Mesenchymal stem cell (in vitro differentiated cells and primary cell): ENCODE measurements at regions not wholly inside any gene's neighbourhood (a gene's known extent, or its start where the extent isn't known, plus 50 kb on each side); places are given as distances from the start of the nearest gene placed in this dataset.

ENCODE experiments used
- DNase-seq: peaks from one replicate; pipeline ENCODE4 v3.0.0-alpha.2; 2013
- H2AFZ ChIP-seq: one replicate; pipeline ENCODE4 v1.6.1; 2013; ENCODE audit warnings: low read depth, mild to moderate bottlenecking, control low read depth, inconsistent platforms, low read length, moderate library complexity
- H2AK5ac ChIP-seq: 2 replicates; pipeline ENCODE4 v1.6.1; 2013; ENCODE audit warnings: low read length, moderate library complexity, mild to moderate bottlenecking, inconsistent platforms; ENCODE audit not compliant: severe bottlenecking
- H2BK120ac ChIP-seq: one replicate; pipeline ENCODE4 v1.6.1; 2013; ENCODE audit warnings: low read depth, mild to moderate bottlenecking, inconsistent platforms, low read length, moderate library complexity
- H2BK12ac ChIP-seq, 2 experiments: one replicate each; pipeline ENCODE4 v1.6.1; 2013; ENCODE audit warnings: inconsistent platforms in 2 of 2, low read length in 2 of 2, mild to moderate bottlenecking in 2 of 2, moderate library complexity in 2 of 2, control low read depth in 1 of 2
- H2BK15ac ChIP-seq: one replicate; pipeline ENCODE4 v1.6.1; 2013; ENCODE audit warnings: mild to moderate bottlenecking, low read depth, inconsistent platforms; ENCODE audit not compliant: poor library complexity, severe bottlenecking
- H2BK5ac ChIP-seq: 2 replicates; pipeline ENCODE4 v1.6.1; 2013; ENCODE audit warnings: low read depth, mild to moderate bottlenecking, low read length, control low read depth, inconsistent platforms; ENCODE audit not compliant: poor library complexity, severe bottlenecking
- H3K14ac ChIP-seq, 2 experiments: one replicate each; pipeline ENCODE4 v1.6.1; 2013; ENCODE audit warnings: inconsistent platforms in 2 of 2, low read length in 2 of 2, control low read depth in 1 of 2, mild to moderate bottlenecking in 1 of 2, moderate library complexity in 1 of 2
- H3K18ac ChIP-seq, 2 experiments: one replicate each; pipeline ENCODE4 v1.6.1; 2013; ENCODE audit warnings: inconsistent platforms in 2 of 2, low read length in 2 of 2, control low read depth in 1 of 2, low read depth in 1 of 2, mild to moderate bottlenecking in 1 of 2
- H3K23ac ChIP-seq, 2 experiments: one replicate each; pipeline ENCODE4 v1.6.1; 2013; ENCODE audit warnings: inconsistent platforms in 2 of 2, low read length in 2 of 2, mild to moderate bottlenecking in 2 of 2, moderate library complexity in 2 of 2, control low read depth in 1 of 2
- H3K27ac ChIP-seq: 2 replicates; pipeline ENCODE4 v1.5.1; 2013; ENCODE audit warnings: mild to moderate bottlenecking, moderate library complexity, low read length, control low read depth, inconsistent platforms; ENCODE audit not compliant: poor library complexity, severe bottlenecking
- H3K27me3 ChIP-seq, 2 experiments: 2 replicates each; pipeline versions ENCODE4 v1.6.1 to v1.7.0; 2013; ENCODE audit warnings: low read length in 2 of 2, mild to moderate bottlenecking in 2 of 2, moderate library complexity in 2 of 2, control low read depth in 1 of 2, inconsistent platforms in 1 of 2; ENCODE audit not compliant: control insufficient read depth in 1 of 2, insufficient read depth in 1 of 2
- H3K36me3 ChIP-seq, 2 experiments: 2 replicates each; pipeline versions ENCODE4 v1.6.1 to v1.7.0; 2013; ENCODE audit warnings: low read length in 2 of 2, control low read depth in 1 of 2, inconsistent platforms in 1 of 2, low read depth in 1 of 2, mild to moderate bottlenecking in 1 of 2; ENCODE audit not compliant: insufficient read depth in 2 of 2, control insufficient read depth in 1 of 2
- H3K4ac ChIP-seq, 2 experiments: one replicate each; pipeline ENCODE4 v1.6.1; 2013; ENCODE audit warnings: inconsistent platforms in 2 of 2, low read length in 2 of 2, mild to moderate bottlenecking in 2 of 2, moderate library complexity in 2 of 2, control low read depth in 1 of 2, low read depth in 1 of 2
- H3K4me1 ChIP-seq: 2 replicates; pipeline ENCODE4 v1.6.1; 2013; ENCODE audit warnings: low read depth, low read length, control low read depth; ENCODE audit not compliant: control insufficient read depth, insufficient read depth
- H3K4me2 ChIP-seq: 2 replicates; pipeline ENCODE4 v1.6.1; 2013; ENCODE audit warnings: low read length, mild to moderate bottlenecking, inconsistent platforms; ENCODE audit not compliant: poor library complexity, severe bottlenecking
- H3K4me3 ChIP-seq, 2 experiments: 2 replicates each; pipeline versions ENCODE4 v1.5.1 to v1.7.0; 2013; ENCODE audit warnings: low read length in 2 of 2, mild to moderate bottlenecking in 2 of 2, control low read depth in 1 of 2, low read depth in 1 of 2; ENCODE audit not compliant: insufficient read depth in 1 of 2
- H3K79me1 ChIP-seq: replicated peaks from 2 replicates; pipeline ENCODE4 v1.6.1; 2013; ENCODE audit warnings: mild to moderate bottlenecking, control low read depth, low read length, inconsistent platforms; ENCODE audit not compliant: poor library complexity, severe bottlenecking
- H3K9ac ChIP-seq: 2 replicates; pipeline ENCODE4 v1.7.0; 2013; ENCODE audit warnings: mild to moderate bottlenecking, low read length, moderate library complexity
- H3K9me3 ChIP-seq: 2 replicates; pipeline ENCODE4 v1.7.0; 2013; ENCODE audit warnings: mild to moderate bottlenecking, low read length; ENCODE audit not compliant: control insufficient read depth
- H4K8ac ChIP-seq: one replicate; pipeline ENCODE4 v1.6.1; 2013; ENCODE audit warnings: inconsistent platforms, mild to moderate bottlenecking, low read length, moderate library complexity
- H4K91ac ChIP-seq: one replicate; pipeline ENCODE4 v1.6.1; 2013; ENCODE audit warnings: mild to moderate bottlenecking, low read length, inconsistent platforms
- WGBS: methylation state at CpG from one replicate; pipeline ENCODE4 v1.1.7; 2013; ENCODE audit warnings: mixed read lengths; 5-methylcytosine and 5-hydroxymethylcytosine counted together

DNA sequence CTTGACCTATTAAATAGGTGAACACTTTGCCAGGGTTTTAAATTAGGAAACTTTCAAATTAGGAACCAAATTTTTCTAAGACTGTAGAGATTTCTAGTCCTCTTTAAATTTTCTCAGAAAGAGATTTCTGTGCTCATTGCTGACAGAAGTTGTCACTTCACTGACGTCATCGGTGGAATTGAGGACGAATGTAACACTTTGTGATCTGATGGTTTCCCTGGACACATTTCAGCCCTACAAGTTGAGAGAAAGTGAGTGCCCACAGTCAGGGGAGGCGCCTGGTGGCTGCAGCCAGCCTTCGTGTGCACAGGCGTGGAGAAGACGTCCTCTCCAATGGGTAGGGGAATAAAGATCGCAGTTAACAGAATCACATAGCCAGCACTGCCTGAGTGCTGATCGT lies 396.5 kb upstream of the TSHZ3 start:
- Histone ChIP-seq H3K14ac (no peak overlapping the region), H4K8ac (no peak overlapping the region), H3K23ac (no peak overlapping the region), H3K36me3 (no peaks in the 10 kb centered on the region), H3K4me2 (no peak overlapping the region), H4K91ac (peak overlapping the region; percentile 21), H3K4ac (no peak overlapping the region), H3K4me3 (no peak overlapping the region), H3K79me1 (no peaks in the 10 kb centered on the region), H2BK5ac (no peak overlapping the region), H2BK120ac (no peak overlapping the region), H3K18ac (no peak overlapping the region), H2AK5ac (no peak overlapping the region), H2BK12ac (no peak overlapping the region), H3K9ac (no peak overlapping the region), H3K27me3 (no peaks in the 10 kb centered on the region), H2AFZ (no peak overlapping the region), H3K27ac (no peak overlapping the region), H3K9me3 (no peaks in the 10 kb centered on the region), H3K4me1 (no peaks in the 10 kb centered on the region), H2BK15ac (no peak overlapping the region)
- DNase-seq: no peak
- WGBS: 87% methylated on average over 8 of the region's 9 CpGs

DNA sequence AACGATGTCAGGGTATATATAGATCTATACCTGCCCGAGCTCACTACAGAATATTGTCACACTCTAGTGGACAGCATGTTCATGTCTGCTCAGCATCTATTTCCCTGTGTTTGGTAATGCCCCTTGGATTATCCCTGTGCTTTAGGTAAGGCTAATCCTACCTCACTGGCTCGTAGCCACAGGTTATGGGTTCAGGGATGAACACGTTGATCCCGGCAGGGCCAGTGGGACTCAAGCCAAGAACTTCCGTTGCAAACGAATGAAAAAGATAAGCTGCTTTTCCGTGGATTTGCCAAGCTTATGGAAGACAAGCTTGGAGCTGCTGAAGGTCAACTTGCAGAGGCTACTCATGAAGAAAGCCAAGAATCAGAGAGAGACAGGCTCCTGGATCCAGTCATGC lies 400.0 kb upstream of the TSHZ3 start:
- H3K23ac ChIP-seq: no peak overlapping the region
- no peak overlapping the region for H3K27ac ChIP-seq
- no peak overlapping the region for H4K91ac ChIP-seq
- no peak overlapping the region for H4K8ac ChIP-seq
- no peaks in the 10 kb centered on the region for H3K4me1 ChIP-seq
- H3K27me3 ChIP-seq: no peaks in the 10 kb centered on the region
- no peak overlapping the region for H2BK12ac ChIP-seq
- no peak overlapping the region for H3K4me2 ChIP-seq
- no peak overlapping the region for H2AK5ac ChIP-seq
- H3K36me3 ChIP-seq: no peaks in the 10 kb centered on the region
- no peak overlapping the region for H2AFZ ChIP-seq
- no peak overlapping the region for H3K14ac ChIP-seq
- no peaks in the 10 kb centered on the region for H3K9me3 ChIP-seq
- no peak overlapping the region for H2BK120ac ChIP-seq
- no peak overlapping the region for H2BK15ac ChIP-seq
- H3K18ac ChIP-seq: no peak overlapping the region
- no peaks in the 10 kb centered on the region for H3K79me1 ChIP-seq
- H3K4me3 ChIP-seq: no peak overlapping the region
- H2BK5ac ChIP-seq: no peak overlapping the region
- H3K4ac ChIP-seq: no peak overlapping the region
- no peak for DNase-seq
- no peak overlapping the region for H3K9ac ChIP-seq
- WGBS: 81% methylated on average over 8 of the region's 8 CpGs

DNA sequence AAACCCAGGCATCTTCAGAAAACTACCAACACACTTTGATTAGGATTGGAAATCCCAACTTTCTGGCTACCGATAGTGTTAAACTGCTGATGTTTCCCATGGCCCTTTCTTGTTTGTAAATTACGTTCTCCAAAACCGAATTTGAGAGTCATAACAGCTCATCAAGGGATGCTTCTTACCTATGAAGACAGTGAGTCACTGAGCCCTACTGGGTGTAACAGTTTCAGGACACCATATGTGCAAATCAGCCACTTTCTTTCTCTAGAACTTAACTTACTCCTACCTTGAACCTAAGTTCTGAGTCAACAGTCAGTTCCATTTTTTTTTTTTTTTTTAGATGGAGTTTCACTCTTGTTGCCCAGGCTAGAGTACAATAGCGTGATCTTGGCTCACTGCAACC lies 410.1 kb upstream of the TSHZ3 start:
- Histone ChIP-seq H4K8ac (no peak overlapping the region), H2BK15ac (no peak overlapping the region), H2BK120ac (no peak overlapping the region), H3K4me1 (no peaks in the 10 kb centered on the region), H2AK5ac (no peak overlapping the region), H3K9ac (no peak overlapping the region), H2BK12ac (no peak overlapping the region), H3K18ac (no peak overlapping the region), H3K79me1 (no peaks in the 10 kb centered on the region), H2BK5ac (no peak overlapping the region), H3K4me2 (no peak overlapping the region), H3K27me3 (no peaks in the 10 kb centered on the region), H3K4me3 (no peak overlapping the region), H3K27ac (no peak overlapping the region), H4K91ac (no peak overlapping the region), H3K9me3 (peaks cover 3% of the 10 kb centered on the region), H3K14ac (no peak overlapping the region), H3K23ac (no peak overlapping the region), H2AFZ (no peak overlapping the region), H3K4ac (no peak overlapping the region), H3K36me3 (no peaks in the 10 kb centered on the region)
- no peak for DNase-seq
- WGBS: 74% methylated on average over 4 of the region's 4 CpGs

DNA sequence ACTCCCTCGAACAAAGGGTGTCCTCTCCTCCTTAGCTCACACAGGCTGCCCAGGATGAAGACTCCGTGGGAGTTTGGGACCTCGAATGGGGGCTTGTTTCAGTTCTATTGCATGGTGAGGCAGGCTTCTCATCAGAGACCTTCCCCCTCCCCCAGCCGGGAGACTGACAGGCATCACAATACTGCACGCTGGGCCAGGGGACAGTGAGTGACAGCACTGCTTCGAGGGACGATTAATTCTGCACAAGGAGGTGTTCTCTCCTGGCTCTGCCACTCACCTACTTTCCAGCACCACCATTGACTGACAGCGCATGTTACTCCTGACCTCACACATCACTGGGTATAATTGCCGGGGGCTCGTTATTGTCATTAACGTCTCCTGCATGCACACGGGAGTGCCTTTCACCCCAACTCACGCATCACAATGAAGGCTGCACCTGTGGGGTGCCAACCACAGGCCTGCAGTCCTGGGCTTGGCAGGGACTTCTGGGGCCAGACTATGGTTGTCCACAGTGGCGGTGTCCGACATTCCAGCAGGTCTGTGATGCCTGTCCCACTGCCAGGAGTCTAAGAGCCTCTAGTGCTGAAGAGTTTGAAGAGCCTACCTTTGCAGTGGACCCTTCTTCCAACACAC lies 412.2 kb upstream of the TSHZ3 start:
- Histone ChIP-seq H3K18ac (no peak overlapping the region), H4K8ac (no peak overlapping the region), H2AFZ (no peak overlapping the region), H3K14ac (no peak overlapping the region), H3K23ac (no peak overlapping the region), H2BK15ac (no peak overlapping the region), H2BK5ac (no peak overlapping the region), H3K4me2 (no peak overlapping the region), H3K4ac (no peak overlapping the region), H3K27ac (no peak overlapping the region), H3K9me3 (peaks cover 9% of the 10 kb centered on the region), H3K27me3 (no peaks in the 10 kb centered on the region), H3K4me3 (no peak overlapping the region), H2BK12ac (no peak overlapping the region), H3K9ac (no peak overlapping the region), H3K79me1 (no peaks in the 10 kb centered on the region), H3K36me3 (no peaks in the 10 kb centered on the region), H2AK5ac (no peak overlapping the region), H2BK120ac (no peak overlapping the region), H3K4me1 (no peaks in the 10 kb centered on the region), H4K91ac (no peak overlapping the region)
- no peak for DNase-seq
- 65% methylated on average over 15 of the region's 15 CpGs for WGBS
